ENCODE measurements at regions not wholly inside any gene's neighbourhood (a gene's known extent, or its start where the extent isn't known, plus 50 kb on each side); places are given as distances from the start of the nearest gene placed in this dataset.

GRCh38 chr10:130739016-130739756 lies 572.3 kb downstream of the TCERG1L start:
- POLR2A ChIA-PET = no interaction called here
- H3K4me3 ChIP-seq (ENCODE audit: control insufficient read depth in 1 of 2, extremely low read depth in 1 of 2, low read length in 1 of 2) = no peak overlapping the region
- Mint-ChIP-seq H3K4me3 (no peak overlapping the region), H3K27ac (no peak overlapping the region), H3K4me1 (no peaks in the 10 kb centered on the region), H3K36me3 (no peaks in the 10 kb centered on the region), H3K9me3 (peaks cover 0 to 5% (median 0%) of the 10 kb centered on the region in 3 donors), H3K27me3 (peaks cover 1 to 5% of the 10 kb centered on the region in 2 donors)
- 88% methylated on average over 5 of the region's 6 CpGs for WGBS (ENCODE audit: insufficient coverage)
- H3K4me1 ChIP-seq (ENCODE audit: control insufficient read depth in 1 of 2, extremely low read depth in 1 of 2, insufficient read depth in 2 of 2, low read length in 2 of 2) = no peaks in the 10 kb centered on the region
- no peaks in the 10 kb centered on the region for H3K9me3 ChIP-seq
- no peak overlapping the region for H3K27ac ChIP-seq (ENCODE audit: low read length)
- H3K27me3 ChIP-seq (replicated peaks in 1 of 2; ENCODE audit: control insufficient read depth in 2 of 2, extremely low read depth in 1 of 2, insufficient read depth in 2 of 2, low read length in 1 of 2) = peaks cover 0 to 8% of the 10 kb centered on the region in 2 experiments
- H3K36me3 ChIP-seq (ENCODE audit: control insufficient read depth in 2 of 2, extremely low read depth in 1 of 2, insufficient read depth in 1 of 2, low read length in 1 of 2) = no peaks in the 10 kb centered on the region
- DNase-seq = no peak
- ATAC-seq (replicated peaks in 1 of 4) = no peak
- CTCF ChIA-PET = no interaction called here

DNA sequence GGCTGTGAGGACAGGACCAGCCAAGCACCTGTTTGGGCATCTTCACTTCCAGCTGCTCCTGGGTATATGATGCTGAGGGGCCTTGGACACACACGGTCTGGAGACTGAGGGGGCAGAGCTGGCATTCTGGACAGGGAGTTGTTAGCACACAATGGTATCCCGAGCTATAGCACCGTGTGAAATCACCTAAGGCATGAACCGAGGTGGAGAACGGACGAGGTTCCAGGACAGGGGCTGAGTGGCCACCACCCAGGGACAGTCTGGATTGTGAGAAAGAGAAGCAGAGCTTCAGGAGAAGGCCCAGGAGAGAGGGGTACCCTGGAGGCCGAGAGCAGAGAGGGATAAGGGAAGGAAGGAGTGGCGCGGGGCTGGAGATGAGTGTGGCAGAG lies 571.8 kb downstream of the TCERG1L start:
- 74% methylated on average over 9 of the region's 9 CpGs for WGBS (ENCODE audit: insufficient coverage)
- Mint-ChIP-seq H3K4me1 (no peaks in the 10 kb centered on the region), H3K27ac (no peak overlapping the region), H3K4me3 (no peak overlapping the region), H3K36me3 (no peaks in the 10 kb centered on the region), H3K9me3 (peaks cover 0 to 5% (median 0%) of the 10 kb centered on the region in 3 donors), H3K27me3 (peaks cover 7 to 8% of the 10 kb centered on the region in 2 donors)
- DNase-seq (no peak), ATAC-seq (replicated peaks in 1 of 4) (no peak)
- no peaks in the 10 kb centered on the region for H3K9me3 ChIP-seq
- H3K27me3 ChIP-seq (replicated peaks in 1 of 2; ENCODE audit: control insufficient read depth in 2 of 2, extremely low read depth in 1 of 2, insufficient read depth in 2 of 2, low read length in 1 of 2) = peaks cover 0 to 8% of the 10 kb centered on the region in 2 experiments
- H3K4me1 ChIP-seq (ENCODE audit: control insufficient read depth in 1 of 2, extremely low read depth in 1 of 2, insufficient read depth in 2 of 2, low read length in 2 of 2) = no peaks in the 10 kb centered on the region
- CTCF ChIA-PET = no interaction called here
- H3K4me3 ChIP-seq (ENCODE audit: control insufficient read depth in 1 of 2, extremely low read depth in 1 of 2, low read length in 1 of 2) = no peak overlapping the region
- POLR2A ChIA-PET = no interaction called here
- H3K36me3 ChIP-seq (ENCODE audit: control insufficient read depth in 2 of 2, extremely low read depth in 1 of 2, insufficient read depth in 1 of 2, low read length in 1 of 2) = no peaks in the 10 kb centered on the region
- H3K27ac ChIP-seq (ENCODE audit: low read length) = no peak overlapping the region

GRCh38 chr10:130740166-130740565 lies 571.4 kb downstream of the TCERG1L start:
- ATAC-seq (replicated peaks in 1 of 4) (no peak), DNase-seq (no peak)
- Histone ChIP-seq H3K4me3 (ENCODE audit: control insufficient read depth in 1 of 2, extremely low read depth in 1 of 2, low read length in 1 of 2) (no peak overlapping the region), H3K36me3 (ENCODE audit: control insufficient read depth in 2 of 2, extremely low read depth in 1 of 2, insufficient read depth in 1 of 2, low read length in 1 of 2) (no peaks in the 10 kb centered on the region), H3K27ac (ENCODE audit: low read length) (no peak overlapping the region), H3K9me3 (no peaks in the 10 kb centered on the region), H3K27me3 (replicated peaks in 1 of 2; ENCODE audit: control insufficient read depth in 2 of 2, extremely low read depth in 1 of 2, insufficient read depth in 2 of 2, low read length in 1 of 2) (peaks cover 0 to 8% of the 10 kb centered on the region in 2 experiments), H3K4me1 (ENCODE audit: control insufficient read depth in 1 of 2, extremely low read depth in 1 of 2, insufficient read depth in 2 of 2, low read length in 2 of 2) (no peaks in the 10 kb centered on the region)
- Mint-ChIP-seq H3K4me1 (no peaks in the 10 kb centered on the region), H3K9me3 (peaks cover 0 to 5% (median 0%) of the 10 kb centered on the region in 3 donors), H3K27me3 (peaks cover 7 to 8% of the 10 kb centered on the region in 2 donors), H3K4me3 (no peak overlapping the region), H3K36me3 (no peaks in the 10 kb centered on the region), H3K27ac (no peak overlapping the region)
- ChIA-PET CTCF (no interaction called here), POLR2A (no interaction called here)
- 75% methylated on average over 7 of the region's 11 CpGs for WGBS (ENCODE audit: insufficient coverage)

DNA sequence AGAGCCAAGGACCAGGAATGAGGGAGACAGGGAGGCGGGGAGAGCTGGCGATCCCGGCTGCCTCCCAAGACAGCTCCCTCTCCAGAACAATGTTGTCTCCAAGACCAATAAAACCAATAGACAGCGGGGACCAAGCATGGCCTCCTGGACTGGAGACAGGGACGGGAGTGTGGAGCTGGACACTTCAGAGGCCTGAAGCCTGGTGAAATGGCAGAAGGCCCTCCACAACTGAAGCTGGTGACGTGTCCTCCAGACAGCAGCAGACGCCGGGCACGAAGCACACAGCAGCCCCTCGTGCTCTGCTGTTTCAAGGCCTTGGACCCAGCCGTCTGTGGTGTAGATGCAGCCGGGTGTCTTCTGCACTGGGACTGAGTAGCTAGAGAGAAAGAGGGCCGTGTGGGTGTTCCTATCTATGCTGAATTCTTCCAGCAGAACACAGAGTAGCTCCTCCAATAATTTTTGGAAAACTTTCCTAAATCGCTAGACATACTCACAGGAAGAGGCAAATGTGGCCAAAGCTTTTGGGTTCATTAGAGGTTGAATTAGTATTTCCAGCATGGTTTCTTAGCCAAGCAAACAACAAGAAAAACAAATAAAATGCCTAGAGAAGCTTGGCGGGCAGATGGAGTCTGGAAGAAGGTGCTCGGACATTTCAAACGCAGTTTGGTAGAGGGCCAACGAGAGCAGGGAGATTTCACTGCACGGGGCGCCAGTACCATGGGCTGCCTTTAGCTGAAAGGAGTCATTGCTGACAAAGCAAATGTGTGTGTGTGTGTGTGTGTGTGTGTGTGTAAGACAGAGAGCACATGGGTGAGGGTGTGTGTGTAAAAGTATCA lies 570.4 kb downstream of the TCERG1L start:
- Histone ChIP-seq H3K27me3 (replicated peaks in 1 of 2; ENCODE audit: control insufficient read depth in 2 of 2, extremely low read depth in 1 of 2, insufficient read depth in 2 of 2, low read length in 1 of 2) (peaks cover 0 to 6% of the 10 kb centered on the region in 2 experiments), H3K9me3 (no peaks in the 10 kb centered on the region), H3K4me3 (ENCODE audit: control insufficient read depth in 1 of 2, extremely low read depth in 1 of 2, low read length in 1 of 2) (no peak overlapping the region), H3K36me3 (ENCODE audit: control insufficient read depth in 2 of 2, extremely low read depth in 1 of 2, insufficient read depth in 1 of 2, low read length in 1 of 2) (no peaks in the 10 kb centered on the region), H3K27ac (ENCODE audit: low read length) (no peak overlapping the region), H3K4me1 (ENCODE audit: control insufficient read depth in 1 of 2, extremely low read depth in 1 of 2, insufficient read depth in 2 of 2, low read length in 2 of 2) (no peaks in the 10 kb centered on the region)
- Mint-ChIP-seq H3K4me3 (no peak overlapping the region), H3K27ac (no peak overlapping the region), H3K9me3 (peaks cover 0 to 5% (median 0%) of the 10 kb centered on the region in 3 donors), H3K36me3 (no peaks in the 10 kb centered on the region), H3K4me1 (no peaks in the 10 kb centered on the region), H3K27me3 (peaks cover 5 to 9% of the 10 kb centered on the region in 2 donors)
- DNase-seq (no peak), ATAC-seq (replicated peaks in 1 of 4) (no peak)
- POLR2A ChIA-PET = interaction anchor here in 1 of 2 donors (0.8 kb wide), 1 partner anchor 1048 kb away, joined by 5 read pairs; no protein-coding TSS in a partner anchor
- CTCF ChIA-PET = no interaction called here
- WGBS (ENCODE audit: insufficient coverage) = 89% methylated on average over 11 of the region's 20 CpGs

- Mint-ChIP-seq H3K4me1 (no peaks in the 10 kb centered on the region), H3K4me3 (no peak overlapping the region), H3K27me3 (peaks cover 5 to 9% of the 10 kb centered on the region in 2 donors), H3K9me3 (peaks cover 0 to 5% (median 0%) of the 10 kb centered on the region in 3 donors), H3K36me3 (no peaks in the 10 kb centered on the region), H3K27ac (no peak overlapping the region)
- H3K27ac ChIP-seq (ENCODE audit: low read length) = no peak overlapping the region
- H3K9me3 ChIP-seq = no peaks in the 10 kb centered on the region
- DNase-seq = no peak
- POLR2A ChIA-PET = interaction anchor here in 1 of 2 donors (0.8 kb wide), 1 partner anchor 1047 kb away, joined by 5 read pairs; no protein-coding TSS in a partner anchor
- H3K4me3 ChIP-seq (ENCODE audit: control insufficient read depth in 1 of 2, extremely low read depth in 1 of 2, low read length in 1 of 2) = no peak overlapping the region
- no peaks in the 10 kb centered on the region for H3K36me3 ChIP-seq (ENCODE audit: control insufficient read depth in 2 of 2, extremely low read depth in 1 of 2, insufficient read depth in 1 of 2, low read length in 1 of 2)
- H3K27me3 ChIP-seq (replicated peaks in 1 of 2; ENCODE audit: control insufficient read depth in 2 of 2, extremely low read depth in 1 of 2, insufficient read depth in 2 of 2, low read length in 1 of 2) = peaks cover 0 to 10% of the 10 kb centered on the region in 2 experiments
- ATAC-seq (replicated peaks in 1 of 4) = no peak
- H3K4me1 ChIP-seq (ENCODE audit: control insufficient read depth in 1 of 2, extremely low read depth in 1 of 2, insufficient read depth in 2 of 2, low read length in 2 of 2) = no peaks in the 10 kb centered on the region
- 86% methylated on average over 22 of the region's 23 CpGs for WGBS (ENCODE audit: insufficient coverage)
- CTCF ChIA-PET = no interaction called here
Measured at GRCh38 chr10:130741901-130742855, 569.3 kb downstream of the TCERG1L start.

All from T-cell (primary cell).